ENCODE measurements at regions not wholly inside any gene's neighbourhood (a gene's known extent, or its start where the extent isn't known, plus 50 kb on each side); places are given as distances from the start of the nearest gene placed in this dataset.

DNA sequence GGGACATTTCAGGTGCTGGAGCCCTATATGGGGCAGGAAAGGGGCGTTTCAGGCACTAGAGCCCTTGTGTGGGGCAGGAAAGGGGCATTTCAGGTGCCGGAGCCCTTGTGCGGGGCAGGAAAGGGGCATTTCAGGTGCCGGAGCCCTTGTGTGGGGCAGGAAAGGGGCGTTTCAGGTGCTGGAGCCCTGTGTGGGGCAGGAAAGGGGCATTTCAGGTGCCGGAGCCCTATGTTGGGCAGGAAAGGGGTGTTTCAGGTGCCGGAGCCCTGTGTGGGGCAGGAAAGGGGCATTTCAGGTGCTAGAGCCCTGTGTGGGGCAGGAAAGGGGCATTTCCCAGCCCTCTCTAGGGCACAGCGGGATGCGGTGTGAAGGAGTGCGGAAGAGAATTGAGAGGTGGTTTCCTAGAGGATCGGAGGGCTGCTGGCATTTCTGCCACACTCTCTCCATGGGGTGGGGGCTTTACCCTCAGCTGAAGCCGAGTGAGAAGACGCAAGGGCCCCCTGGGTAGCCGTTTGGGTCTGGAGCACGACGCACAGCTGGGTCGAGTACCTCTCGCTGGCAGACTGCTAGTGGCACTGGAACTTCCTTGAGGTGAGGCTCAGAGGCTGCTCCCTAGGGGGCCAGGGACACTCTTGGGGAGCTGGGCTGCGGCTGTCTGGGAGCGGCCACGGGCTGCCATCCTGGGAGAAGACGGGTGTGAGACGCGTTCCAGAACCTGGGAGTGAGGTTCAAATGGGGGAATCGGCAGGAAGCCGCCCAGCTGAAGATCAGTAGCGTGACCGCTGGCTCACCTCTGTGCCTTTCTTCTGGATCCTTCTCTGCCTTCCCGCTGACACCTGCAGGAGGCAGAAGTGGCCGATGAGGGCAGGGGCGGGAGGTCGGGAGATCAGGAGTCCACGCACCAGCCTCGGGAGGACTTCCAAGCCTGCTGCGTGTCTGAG is 122.6 kb upstream of the IRX4 start:
- no peak overlapping the region for H3K27ac ChIP-seq (ENCODE audit: low read depth, low read length)
- H3K4me2 ChIP-seq (ENCODE audit: low read length), result no peak overlapping the region
- no peaks in the 10 kb centered on the region for H3K36me3 ChIP-seq (ENCODE audit: control insufficient read depth, low read length)
- no peaks in the 10 kb centered on the region for H3K27me3 ChIP-seq (ENCODE audit: control insufficient read depth, low read length)
- H3F3A ChIP-seq (ENCODE audit: control insufficient read depth, insufficient read depth), result no peaks in the 10 kb centered on the region
- H3K4me3 ChIP-seq (ENCODE audit: low read length), result no peak overlapping the region
- H3K4me1 ChIP-seq (ENCODE audit: control insufficient read depth, low read length), result no peaks in the 10 kb centered on the region
- H3K9me3 ChIP-seq (ENCODE audit: control insufficient read depth, insufficient read depth, low read length), result no peaks in the 10 kb centered on the region
- no peaks in the 10 kb centered on the region for H4K20me1 ChIP-seq (ENCODE audit: control insufficient read depth, insufficient read depth, low read depth, low read length)
- H3K9me2 ChIP-seq (replicated peaks; ENCODE audit: control insufficient read depth, low read length), result no peaks in the 10 kb centered on the region
- TF ChIP-seq, protein P1, sequence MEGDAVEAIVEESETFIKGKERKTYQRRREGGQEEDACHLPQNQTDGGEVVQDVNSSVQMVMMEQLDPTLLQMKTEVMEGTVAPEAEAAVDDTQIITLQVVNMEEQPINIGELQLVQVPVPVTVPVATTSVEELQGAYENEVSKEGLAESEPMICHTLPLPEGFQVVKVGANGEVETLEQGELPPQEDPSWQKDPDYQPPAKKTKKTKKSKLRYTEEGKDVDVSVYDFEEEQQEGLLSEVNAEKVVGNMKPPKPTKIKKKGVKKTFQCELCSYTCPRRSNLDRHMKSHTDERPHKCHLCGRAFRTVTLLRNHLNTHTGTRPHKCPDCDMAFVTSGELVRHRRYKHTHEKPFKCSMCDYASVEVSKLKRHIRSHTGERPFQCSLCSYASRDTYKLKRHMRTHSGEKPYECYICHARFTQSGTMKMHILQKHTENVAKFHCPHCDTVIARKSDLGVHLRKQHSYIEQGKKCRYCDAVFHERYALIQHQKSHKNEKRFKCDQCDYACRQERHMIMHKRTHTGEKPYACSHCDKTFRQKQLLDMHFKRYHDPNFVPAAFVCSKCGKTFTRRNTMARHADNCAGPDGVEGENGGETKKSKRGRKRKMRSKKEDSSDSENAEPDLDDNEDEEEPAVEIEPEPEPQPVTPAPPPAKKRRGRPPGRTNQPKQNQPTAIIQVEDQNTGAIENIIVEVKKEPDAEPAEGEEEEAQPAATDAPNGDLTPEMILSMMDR (IDR thresholded peaks at IDR 0.05; ENCODE audit: low read depth, low read length, poor library complexity, severe bottlenecking), result no peak
- no peak for TF ChIP-seq EZH2phosphoT487 (IDR thresholded peaks at IDR 0.05; ENCODE audit: borderline replicate concordance, low read length)
- no peaks in the 10 kb centered on the region for H3K79me2 ChIP-seq (ENCODE audit: control insufficient read depth, low read length)

DNA sequence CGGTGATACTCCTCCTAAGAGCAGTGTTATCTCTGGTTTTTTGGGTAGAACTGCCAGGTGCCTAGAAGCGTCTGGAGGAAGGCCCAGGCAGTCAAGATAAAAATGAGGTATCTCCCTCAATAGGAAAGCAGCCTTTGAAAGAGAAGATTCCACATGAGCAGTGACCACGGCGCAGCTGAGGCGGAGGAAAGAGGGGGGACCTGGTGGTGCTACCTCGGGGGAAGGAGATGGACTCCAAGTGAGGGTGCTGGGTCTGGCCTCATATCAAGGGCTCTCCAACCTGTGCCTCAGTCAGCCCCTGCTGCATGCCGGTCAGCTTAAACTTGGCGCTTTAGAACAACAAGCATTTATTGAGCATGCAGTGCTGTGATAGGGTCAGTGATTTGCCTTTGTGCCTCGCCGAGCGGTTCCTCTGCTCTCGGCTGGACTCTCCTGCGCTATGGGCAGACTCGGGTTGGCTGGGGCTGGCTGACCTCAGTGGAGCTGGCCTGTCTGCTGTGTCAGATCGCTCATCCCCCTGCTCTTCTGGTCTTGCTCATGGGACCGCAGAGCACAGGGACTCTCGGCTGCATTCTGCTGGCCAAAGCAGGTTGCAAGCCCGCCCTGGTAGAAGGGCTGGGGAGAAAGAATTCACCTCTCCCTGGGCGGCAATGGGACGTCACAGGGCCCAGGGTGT is 121.1 kb upstream of the IRX4 start:
- Histone ChIP-seq H3F3A (ENCODE audit: control insufficient read depth, insufficient read depth) (no peaks in the 10 kb centered on the region), H3K9me3 (ENCODE audit: control insufficient read depth, insufficient read depth, low read length) (no peaks in the 10 kb centered on the region), H3K4me2 (ENCODE audit: low read length) (no peak overlapping the region), H3K4me3 (ENCODE audit: low read length) (no peak overlapping the region), H3K27ac (ENCODE audit: low read depth, low read length) (no peak overlapping the region), H3K36me3 (ENCODE audit: control insufficient read depth, low read length) (no peaks in the 10 kb centered on the region), H4K20me1 (ENCODE audit: control insufficient read depth, insufficient read depth, low read depth, low read length) (no peaks in the 10 kb centered on the region), H3K4me1 (ENCODE audit: control insufficient read depth, low read length) (no peaks in the 10 kb centered on the region), H3K9me2 (replicated peaks; ENCODE audit: control insufficient read depth, low read length) (no peaks in the 10 kb centered on the region), H3K79me2 (ENCODE audit: control insufficient read depth, low read length) (no peaks in the 10 kb centered on the region), H3K27me3 (ENCODE audit: control insufficient read depth, low read length) (no peaks in the 10 kb centered on the region)
- TF ChIP-seq, protein P1 (IDR thresholded peaks at IDR 0.05; ENCODE audit: low read depth, low read length, poor library complexity, severe bottlenecking), result no peak
- no peak for TF ChIP-seq EZH2phosphoT487 (IDR thresholded peaks at IDR 0.05; ENCODE audit: borderline replicate concordance, low read length)

DNA sequence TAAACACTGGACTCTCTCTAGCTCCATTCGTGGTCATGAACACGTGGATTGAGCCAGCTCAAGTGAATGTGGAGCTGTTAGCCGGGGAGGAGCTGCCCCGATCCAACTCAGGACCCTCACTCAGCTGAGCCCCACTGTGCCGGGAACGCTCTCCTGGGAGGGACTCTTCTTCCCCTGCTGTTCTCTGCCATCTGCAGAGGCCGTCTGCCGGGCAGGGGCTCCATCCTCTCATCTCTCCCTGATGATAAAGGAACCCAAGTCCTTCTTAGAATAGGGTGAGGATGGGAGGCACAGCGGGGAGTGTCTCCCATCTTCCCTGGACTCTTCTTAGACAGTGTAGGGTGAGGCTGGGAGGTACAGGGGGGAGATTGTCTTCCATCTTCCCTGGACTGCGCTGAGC is 120.5 kb upstream of the IRX4 start:
- no peaks in the 10 kb centered on the region for H3K9me2 ChIP-seq (replicated peaks; ENCODE audit: control insufficient read depth, low read length)
- no peaks in the 10 kb centered on the region for H3F3A ChIP-seq (ENCODE audit: control insufficient read depth, insufficient read depth)
- H3K4me2 ChIP-seq (ENCODE audit: low read length), result no peak overlapping the region
- H3K27ac ChIP-seq (ENCODE audit: low read depth, low read length), result no peak overlapping the region
- no peaks in the 10 kb centered on the region for H3K4me1 ChIP-seq (ENCODE audit: control insufficient read depth, low read length)
- no peaks in the 10 kb centered on the region for H3K9me3 ChIP-seq (ENCODE audit: control insufficient read depth, insufficient read depth, low read length)
- no peak overlapping the region for H3K4me3 ChIP-seq (ENCODE audit: low read length)
- H3K36me3 ChIP-seq (ENCODE audit: control insufficient read depth, low read length), result no peaks in the 10 kb centered on the region
- H4K20me1 ChIP-seq (ENCODE audit: control insufficient read depth, insufficient read depth, low read depth, low read length), result no peaks in the 10 kb centered on the region
- no peaks in the 10 kb centered on the region for H3K79me2 ChIP-seq (ENCODE audit: control insufficient read depth, low read length)
- TF ChIP-seq, protein P1 (IDR thresholded peaks at IDR 0.05; ENCODE audit: low read depth, low read length, poor library complexity, severe bottlenecking), result no peak
- no peak for TF ChIP-seq EZH2phosphoT487 (IDR thresholded peaks at IDR 0.05; ENCODE audit: borderline replicate concordance, low read length)
- no peaks in the 10 kb centered on the region for H3K27me3 ChIP-seq (ENCODE audit: control insufficient read depth, low read length)

Measured in DOHH2 (cell line).